Endothelial cell of umbilical vein (primary cell): ENCODE measurements at regions not wholly inside any gene's neighbourhood (a gene's known extent, or its start where the extent isn't known, plus 50 kb on each side); places are given as distances from the start of the nearest gene placed in this dataset.

Experiments
- BruUV-seq: library from RNA; stranded (reverse); fragments of 400-500 nt; replicated peaks from 2 replicates; lab custom pipeline; 2021; lab: Mats Ljungman, UMichigan
- CTCF ChIA-PET: fragments of 300-600, 350-600 bp; sonication (Branson Sonifier 250); formaldehyde crosslinking; loops from one replicate; lab custom pipeline; 2021; ENCODE audit warnings: antibody characterized with exemption, inconsistent platforms; lab: Charles Lee
- POLR2A ChIA-PET: fragments of 300-600, 350-600 bp; sonication (Branson Sonifier 250); formaldehyde crosslinking; loops from one replicate; lab custom pipeline; 2021; ENCODE audit warnings: antibody characterized with exemption, inconsistent platforms; lab: Charles Lee
- DNase-seq: peaks from one replicate; pipeline ENCODE4 v3.0.0-alpha.2; 2011; ENCODE audit warnings: low read depth, low spot score
- FAIRE-seq: peaks from 2 replicates; lab custom pipeline; 2011; peaks lifted over from hg19 to GRCh38; lab: Jason Lieb, UNC
- H2AFZ ChIP-seq: 2 replicates; pipeline ENCODE4 v1.6.0; 2012; ENCODE audit warnings: low read depth, low read length, control low read depth, inconsistent platforms
- H3K27ac ChIP-seq: 2 replicates; pipeline ENCODE4 v1.5.1; 2011; ENCODE audit warnings: low read depth, mild to moderate bottlenecking, control low read depth, low read length, moderate library complexity; ENCODE audit not compliant: insufficient read depth
- H3K27me3 ChIP-seq, 2 experiments: 2 replicates each; pipeline versions ENCODE4 v1.6.0 to v1.6.1; 2011; ENCODE audit warnings: low read length in 2 of 2, mixed read lengths in 1 of 2; ENCODE audit not compliant: control insufficient read depth in 2 of 2, insufficient read depth in 2 of 2
- H3K36me3 ChIP-seq, 2 experiments: 2 replicates in 1 of 2; 3 replicates in 1 of 2; pipeline ENCODE4 v1.5.1; 2011; ENCODE audit warnings: low read length in 2 of 2, mild to moderate bottlenecking in 1 of 2, moderate library complexity in 1 of 2; ENCODE audit not compliant: control insufficient read depth in 2 of 2, insufficient read depth in 2 of 2; ENCODE audit errors: extremely low read depth in 1 of 2
- H3K4me1 ChIP-seq: 3 replicates; pipeline ENCODE4 v1.5.1; 2011; ENCODE audit warnings: mild to moderate bottlenecking, low read length; ENCODE audit not compliant: control insufficient read depth, insufficient read depth; ENCODE audit errors: extremely low read depth
- H3K4me2 ChIP-seq: 2 replicates; pipeline ENCODE4 v1.6.1; 2011; ENCODE audit warnings: low read length, control low read depth, mixed read lengths; ENCODE audit not compliant: insufficient read depth
- H3K4me3 ChIP-seq, 3 experiments: fragments of 200-600 bp in 1 of 3; sonication (generic), shearing (Covaris generic) in 1 of 3; replicated peaks in 1 of 3; 2 replicates each; pipeline ENCODE4 v1.5.1; 2011 to 2016; ENCODE audit warnings: control low read depth in 3 of 3, low read length in 3 of 3, mild to moderate bottlenecking in 2 of 3, inconsistent platforms in 1 of 3, low read depth in 1 of 3, moderate library complexity in 1 of 3; ENCODE audit not compliant: insufficient read depth in 1 of 3
- H3K79me2 ChIP-seq: 2 replicates; pipeline ENCODE4 v1.6.0; 2012; ENCODE audit warnings: low read length, inconsistent platforms; ENCODE audit not compliant: control insufficient read depth, insufficient read depth
- H3K9ac ChIP-seq: replicated peaks from 2 replicates; pipeline ENCODE3; 2011; ENCODE audit warnings: low read length, control low read depth; ENCODE audit not compliant: insufficient read depth; ENCODE audit errors: extremely low read depth
- H3K9me1 ChIP-seq: replicated peaks from 3 replicates; pipeline ENCODE4 v1.6.0; 2011; ENCODE audit warnings: mild to moderate bottlenecking, low read length; ENCODE audit not compliant: control insufficient read depth, insufficient read depth; ENCODE audit errors: extremely low read depth
- H3K9me3 ChIP-seq: replicated peaks from 2 replicates; pipeline ENCODE4 v1.5.1; 2012; ENCODE audit warnings: low read length, inconsistent platforms; ENCODE audit not compliant: control insufficient read depth, insufficient read depth
- H4K20me1 ChIP-seq: replicated peaks from 2 replicates; pipeline ENCODE3; 2011; ENCODE audit warnings: mild to moderate bottlenecking, low read length; ENCODE audit not compliant: control insufficient read depth, insufficient read depth; ENCODE audit errors: extremely low read depth
- EZH2 ChIP-seq: IDR thresholded peaks from 2 replicates; pipeline ENCODE4 v1.6.1; 2012; ENCODE audit warnings: borderline replicate concordance, low read depth, mild to moderate bottlenecking, moderate library complexity, low read length, inconsistent platforms; ENCODE audit not compliant: severe bottlenecking
- FOS ChIP-seq: IDR thresholded peaks from 2 replicates; pipeline ENCODE4 v1.6.1; 2011; ENCODE audit warnings: mild to moderate bottlenecking, low read length, moderate library complexity, borderline replicate concordance; ENCODE audit not compliant: insufficient read depth
- GATA2 ChIP-seq: IDR thresholded peaks from 2 replicates; pipeline ENCODE4 v1.7.0; 2011; ENCODE audit warnings: low read depth, mild to moderate bottlenecking, moderate library complexity, mixed read lengths, low read length; ENCODE audit not compliant: insufficient read length, insufficient read depth
- JUN ChIP-seq: IDR thresholded peaks from 2 replicates; pipeline ENCODE4 v1.6.1; 2011; ENCODE audit warnings: borderline replicate concordance, low read depth; ENCODE audit not compliant: insufficient read length, insufficient read depth
- MYC ChIP-seq: IDR thresholded peaks from one replicate; pipeline ENCODE4 v1.6.1; 2011; ENCODE audit warnings: mild to moderate bottlenecking, low read depth, low read length
- POLR2A ChIP-seq: IDR thresholded peaks from 2 replicates; pipeline ENCODE4 v1.6.1; 2012; ENCODE audit warnings: low read depth, mild to moderate bottlenecking, control low read depth, low read length
- POLR2AphosphoS5 ChIP-seq: IDR thresholded peaks from 2 replicates; pipeline ENCODE4 v1.6.1; 2012; ENCODE audit warnings: low read depth, mild to moderate bottlenecking, control low read depth, low read length, moderate library complexity; ENCODE audit not compliant: insufficient read depth
- dilution Hi-C: fragments of 300-500 bp; cut with MboI; formaldehyde crosslinking; loops from one replicate; pipeline ENCODE4 v1.15.0; 2019; ENCODE audit warnings: low sequenced_read_pairs; ENCODE audit not compliant: extremely low pct_ligation_motif_present
- intact Hi-C: fragments of 100-400 bp; cut with micrococcal nuclease; formaldehyde crosslinking; loops from one replicate; pipeline ENCODE4 v1.10.0; 2022
- TF ChIP-seq, protein P1 (sequence below): IDR thresholded peaks from 2 replicates; pipeline ENCODE4 v1.6.1; 2011; ENCODE audit not compliant: insufficient read depth, insufficient read length
- TF ChIP-seq, protein P2 (sequence below), 2 donors: IDR thresholded peaks; 1 replicate in 1 of 2; 2 replicates in 1 of 2; pipeline ENCODE4 v1.5.1; 2011; ENCODE audit warnings: low read length in 2 of 2, mild to moderate bottlenecking in 2 of 2, moderate library complexity in 2 of 2, control low read depth in 1 of 2, inconsistent platforms in 1 of 2, low read depth in 1 of 2; ENCODE audit not compliant: insufficient read depth in 1 of 2; ENCODE audit errors: extremely low read depth in 1 of 2

DNA sequence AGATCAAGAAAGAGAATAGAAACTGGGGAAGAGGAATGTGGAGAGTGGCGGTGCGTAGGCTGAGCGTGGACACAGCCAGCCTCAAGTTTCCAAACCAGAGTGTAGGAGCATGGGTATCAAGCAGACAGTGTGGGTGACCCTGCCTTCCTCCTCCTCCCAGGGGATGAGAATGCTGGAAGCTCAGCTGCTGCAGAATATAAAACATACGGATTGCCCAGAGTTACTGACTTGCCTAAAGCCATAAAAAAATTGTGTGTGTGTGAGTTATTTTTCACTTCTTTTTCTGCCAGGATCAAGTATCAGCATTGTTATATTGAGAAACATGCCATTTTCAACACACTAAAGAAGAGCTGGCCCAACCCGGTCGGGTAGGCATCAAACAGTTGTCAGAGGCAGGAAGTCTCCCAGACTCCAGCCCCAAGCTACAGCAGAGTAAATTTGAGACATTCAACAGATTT, 333.3 kb upstream of the ACVR2A start:
- TF ChIP-seq EZH2 (no peak), JUN (no peak), POLR2AphosphoS5 (no peak), MYC (no peak), POLR2A (no peak), FOS (no peak), GATA2 (no peak)
- TF ChIP-seq, protein P1, sequence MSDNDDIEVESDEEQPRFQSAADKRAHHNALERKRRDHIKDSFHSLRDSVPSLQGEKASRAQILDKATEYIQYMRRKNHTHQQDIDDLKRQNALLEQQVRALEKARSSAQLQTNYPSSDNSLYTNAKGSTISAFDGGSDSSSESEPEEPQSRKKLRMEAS = no peak
- TF ChIP-seq, protein P2, sequence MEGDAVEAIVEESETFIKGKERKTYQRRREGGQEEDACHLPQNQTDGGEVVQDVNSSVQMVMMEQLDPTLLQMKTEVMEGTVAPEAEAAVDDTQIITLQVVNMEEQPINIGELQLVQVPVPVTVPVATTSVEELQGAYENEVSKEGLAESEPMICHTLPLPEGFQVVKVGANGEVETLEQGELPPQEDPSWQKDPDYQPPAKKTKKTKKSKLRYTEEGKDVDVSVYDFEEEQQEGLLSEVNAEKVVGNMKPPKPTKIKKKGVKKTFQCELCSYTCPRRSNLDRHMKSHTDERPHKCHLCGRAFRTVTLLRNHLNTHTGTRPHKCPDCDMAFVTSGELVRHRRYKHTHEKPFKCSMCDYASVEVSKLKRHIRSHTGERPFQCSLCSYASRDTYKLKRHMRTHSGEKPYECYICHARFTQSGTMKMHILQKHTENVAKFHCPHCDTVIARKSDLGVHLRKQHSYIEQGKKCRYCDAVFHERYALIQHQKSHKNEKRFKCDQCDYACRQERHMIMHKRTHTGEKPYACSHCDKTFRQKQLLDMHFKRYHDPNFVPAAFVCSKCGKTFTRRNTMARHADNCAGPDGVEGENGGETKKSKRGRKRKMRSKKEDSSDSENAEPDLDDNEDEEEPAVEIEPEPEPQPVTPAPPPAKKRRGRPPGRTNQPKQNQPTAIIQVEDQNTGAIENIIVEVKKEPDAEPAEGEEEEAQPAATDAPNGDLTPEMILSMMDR (IDR thresholded peaks at IDR 0.05; ENCODE audit: extremely low read depth in 1 of 2, insufficient read depth in 1 of 2, low read depth in 1 of 2, low read length in 2 of 2) = no peak
- intact Hi-C loops (no loop called here), dilution Hi-C loops (no loop called here)
- FAIRE-seq (no peak), DNase-seq (no peak)
- Histone ChIP-seq H3K27ac (no peak overlapping the region), H3K4me3 (no peak overlapping the region), H3K79me2 (no peaks in the 10 kb centered on the region), H3K9ac (no peak overlapping the region), H3K27me3 (no peaks in the 10 kb centered on the region), H4K20me1 (no peaks in the 10 kb centered on the region), H2AFZ (no peak overlapping the region), H3K9me3 (no peaks in the 10 kb centered on the region), H3K4me1 (no peaks in the 10 kb centered on the region), H3K9me1 (no peaks in the 10 kb centered on the region), H3K36me3 (no peaks in the 10 kb centered on the region), H3K4me2 (no peak overlapping the region)
- ChIA-PET CTCF (no interaction called here), POLR2A (no interaction called here)
- no TSS peak for BruUV-seq
